ENCODE measurements at regions not wholly inside any gene's neighbourhood (a gene's known extent, or its start where the extent isn't known, plus 50 kb on each side); places are given as distances from the start of the nearest gene placed in this dataset.
A peak's percentile ranks its signal among the peaks of the same experiment; 100 is the strongest.
"Not testable (repeated sequence)": the region's sequence is repeated elsewhere in the genome, so short reads cannot be mapped to it uniquely, and the experiment has no call there.

DNA sequence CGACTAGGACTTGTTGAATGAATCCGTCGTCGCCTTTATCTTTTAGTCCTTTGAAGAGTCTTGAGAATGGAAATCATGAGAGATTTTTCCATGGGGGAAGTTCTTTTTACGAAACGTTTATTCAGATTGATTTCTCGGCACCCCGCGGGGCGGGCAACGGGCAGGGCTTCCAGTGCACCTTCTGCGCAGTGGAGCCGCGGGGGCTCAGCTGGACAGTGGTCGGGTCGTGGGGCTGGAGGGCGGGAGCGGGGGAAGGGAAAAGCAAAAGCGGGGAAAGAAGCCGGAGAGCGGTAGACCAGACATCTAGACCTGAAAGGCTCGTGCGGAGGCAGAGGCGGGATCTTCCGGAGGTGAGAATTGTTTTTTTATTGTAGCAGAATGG lies 103.0 kb downstream of the NBPF11 start:
- not testable (repeated sequence) for DNase-seq (ENCODE audit: extremely low read depth, low read depth, low spot score)

DNA sequence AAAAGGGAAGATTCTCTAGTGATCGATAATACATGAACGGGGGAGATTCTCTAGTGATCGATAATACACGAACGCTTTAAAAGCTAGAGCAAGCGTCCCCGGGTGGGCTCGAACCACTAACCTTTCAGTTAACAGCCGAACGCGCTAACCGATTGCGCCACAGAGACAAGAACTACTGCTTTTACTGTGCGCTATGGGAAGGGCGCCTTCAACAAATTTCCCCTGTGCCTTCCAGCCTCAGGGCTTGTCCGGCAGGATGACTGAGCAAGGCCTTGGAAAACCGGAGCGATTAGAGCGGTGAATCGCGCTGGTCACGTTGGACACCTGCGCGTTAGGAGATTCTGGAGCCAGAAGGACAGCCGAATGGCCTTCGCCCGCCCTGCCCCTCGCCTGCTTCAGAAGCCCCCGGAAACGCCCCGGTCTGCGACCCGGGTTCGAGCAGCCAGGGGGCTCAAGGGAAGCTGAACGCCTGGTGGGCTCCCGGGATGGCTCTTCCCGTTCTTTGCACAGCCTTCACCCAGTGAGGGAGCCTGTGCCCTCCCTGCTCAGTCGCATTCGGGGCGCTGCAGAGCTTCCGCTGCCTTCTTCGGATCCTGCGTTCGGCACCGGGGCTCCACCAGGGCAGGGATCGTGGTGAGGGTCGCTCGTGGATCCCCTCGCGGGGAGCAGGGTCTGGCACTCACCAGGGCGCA lies 103.5 kb downstream of the NBPF11 start:
- peak; percentile 0 for DNase-seq (ENCODE audit: extremely low read depth, low read depth, low spot score)

DNA sequence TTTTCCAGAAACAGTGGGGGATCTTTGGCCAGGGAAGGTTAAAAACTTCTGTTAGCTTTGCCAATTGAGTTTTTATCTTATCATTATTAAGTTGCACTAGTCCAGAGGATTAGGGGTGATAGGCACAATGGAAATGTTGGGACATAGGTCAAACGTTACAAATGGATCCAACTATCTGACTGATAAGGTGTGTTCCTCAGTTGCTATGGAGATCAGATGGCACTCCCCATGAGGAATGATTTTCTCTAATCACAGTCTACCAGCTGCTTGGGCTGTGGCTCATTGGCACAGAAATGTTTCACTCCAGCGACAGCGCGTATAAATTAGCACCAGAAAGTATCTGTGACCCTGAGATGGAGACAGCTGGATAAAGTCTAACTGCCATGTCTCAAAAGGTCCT lies 106.2 kb downstream of the NBPF11 start:
- not testable (repeated sequence) for DNase-seq (ENCODE audit: extremely low read depth, low read depth, low spot score)

DNA sequence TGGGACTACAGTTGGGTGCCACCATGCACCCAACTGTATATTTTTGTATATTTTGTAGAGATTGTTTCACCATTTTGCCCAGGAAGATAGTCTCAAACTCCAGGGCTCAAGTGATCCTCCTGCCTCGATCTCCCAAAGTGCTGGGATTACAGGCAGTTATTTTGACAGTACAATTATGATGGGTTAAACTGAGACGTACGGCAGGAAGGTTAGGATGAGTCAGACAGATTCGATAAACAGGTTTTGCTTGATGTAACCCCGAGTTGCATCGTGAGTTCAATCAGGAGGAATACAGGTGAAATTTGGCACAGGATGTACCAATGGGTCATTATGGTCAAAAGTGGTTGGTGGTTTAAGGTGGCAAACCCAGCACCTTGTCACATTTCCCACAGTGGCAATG lies 107.6 kb downstream of the NBPF11 start:
- not testable (repeated sequence) for DNase-seq (ENCODE audit: extremely low read depth, low read depth, low spot score)
